Ovary (tissue), 3 donors: ENCODE measurements at regions not wholly inside any gene's neighbourhood (a gene's known extent, or its start where the extent isn't known, plus 50 kb on each side); places are given as distances from the start of the nearest gene placed in this dataset.

ENCODE experiments used
- EP300 ChIP-seq: sonication (generic); formaldehyde crosslinking; IDR thresholded peaks from one replicate; pipeline ENCODE4 v1.6.1; 2017; ENCODE audit warnings: antibody characterized with exemption
- POLR2A ChIP-seq: fragments of 450-650 bp; IDR thresholded peaks from one replicate; pipeline ENCODE4 v1.6.1; 2017; ENCODE audit warnings: antibody characterized with exemption, mild to moderate bottlenecking, moderate library complexity
- TF ChIP-seq, protein P1 (sequence below), 3 donors: fragments of 450-650 bp in 2 of 3; fragments of 200-600 bp in 1 of 3; IDR thresholded peaks; one replicate each; pipeline versions ENCODE4 v1.5.1 to v1.8.0; 2016 to 2022; ENCODE audit warnings: antibody characterized with exemption in 3 of 3, mild to moderate bottlenecking in 1 of 3
- donor health status: DM: no; HTN: no; CAD: no.

DNA sequence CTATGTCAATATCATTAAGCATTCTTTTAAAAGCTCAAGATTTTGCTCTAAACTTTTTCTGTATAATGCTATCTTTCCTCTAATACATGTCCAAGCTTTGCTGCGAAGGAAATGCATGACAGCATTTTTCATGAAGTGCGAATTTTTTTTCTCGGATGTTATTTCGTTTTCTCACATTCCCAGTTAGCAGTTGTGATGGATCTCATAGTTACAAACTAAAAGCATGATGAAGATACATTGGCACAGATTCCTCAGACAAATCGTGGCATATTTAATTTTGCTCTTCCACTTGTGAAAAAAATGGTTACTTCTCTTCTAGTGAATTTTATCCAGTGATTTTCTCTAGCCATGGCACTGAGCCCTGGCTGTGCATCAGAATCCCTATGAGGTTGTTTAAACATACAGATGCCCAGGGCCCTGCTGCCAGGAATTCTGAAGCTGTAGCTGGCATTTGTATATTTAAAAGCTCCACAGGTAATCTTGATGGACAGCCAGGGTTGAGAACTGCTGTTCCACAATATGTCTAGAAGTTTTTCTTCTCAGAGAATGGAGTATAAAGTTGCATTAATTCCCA, 299.8 kb upstream of the NEBL start:
- TF ChIP-seq EP300, result no peak
- TF ChIP-seq, protein P1, sequence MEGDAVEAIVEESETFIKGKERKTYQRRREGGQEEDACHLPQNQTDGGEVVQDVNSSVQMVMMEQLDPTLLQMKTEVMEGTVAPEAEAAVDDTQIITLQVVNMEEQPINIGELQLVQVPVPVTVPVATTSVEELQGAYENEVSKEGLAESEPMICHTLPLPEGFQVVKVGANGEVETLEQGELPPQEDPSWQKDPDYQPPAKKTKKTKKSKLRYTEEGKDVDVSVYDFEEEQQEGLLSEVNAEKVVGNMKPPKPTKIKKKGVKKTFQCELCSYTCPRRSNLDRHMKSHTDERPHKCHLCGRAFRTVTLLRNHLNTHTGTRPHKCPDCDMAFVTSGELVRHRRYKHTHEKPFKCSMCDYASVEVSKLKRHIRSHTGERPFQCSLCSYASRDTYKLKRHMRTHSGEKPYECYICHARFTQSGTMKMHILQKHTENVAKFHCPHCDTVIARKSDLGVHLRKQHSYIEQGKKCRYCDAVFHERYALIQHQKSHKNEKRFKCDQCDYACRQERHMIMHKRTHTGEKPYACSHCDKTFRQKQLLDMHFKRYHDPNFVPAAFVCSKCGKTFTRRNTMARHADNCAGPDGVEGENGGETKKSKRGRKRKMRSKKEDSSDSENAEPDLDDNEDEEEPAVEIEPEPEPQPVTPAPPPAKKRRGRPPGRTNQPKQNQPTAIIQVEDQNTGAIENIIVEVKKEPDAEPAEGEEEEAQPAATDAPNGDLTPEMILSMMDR (IDR thresholded peaks at IDR 0.05), result no peak
- no peak for TF ChIP-seq POLR2A
